PC-3 (cell line): ENCODE measurements at regions not wholly inside any gene's neighbourhood (a gene's known extent, or its start where the extent isn't known, plus 50 kb on each side); places are given as distances from the start of the nearest gene placed in this dataset.

Source experiments
- ATAC-seq: fragments of 200-7000 bp; cut with Tn5 transposase; 2 replicates; pipeline ENCODE4 v1.9.1; 2020; ENCODE audit warnings: mild to moderate bottlenecking, moderate library complexity
- BruUV-seq: library from RNA; stranded (reverse); fragments of 400-500 nt; replicated peaks from 2 replicates; lab custom pipeline; 2021; lab: Mats Ljungman, UMichigan
- CTCF ChIA-PET: fragments of 300-600 bp; sonication (Branson Sonifier 250); formaldehyde crosslinking; loops from one replicate; lab custom pipeline; 2022; ENCODE audit warnings: antibody characterized with exemption; lab: Charles Lee
- POLR2A ChIA-PET: fragments of 300-600 bp; sonication (Branson Sonifier 250); formaldehyde crosslinking; loops from one replicate; lab custom pipeline; 2022; ENCODE audit warnings: antibody characterized with exemption; ENCODE audit not compliant: unreplicated experiment; lab: Charles Lee
- DNase-seq: peaks from one replicate; pipeline ENCODE4 v3.0.0-alpha.2; 2015
- H2AFZ ChIP-seq: fragments of 300-600 bp; sonication (generic); 2 replicates; pipeline ENCODE4 v1.6.0; 2016; ENCODE audit warnings: antibody characterized with exemption, low read length
- H3F3A ChIP-seq: fragments of 300-600 bp; sonication (generic); one replicate; pipeline ENCODE4 v1.6.0; 2017; ENCODE audit warnings: antibody characterized with exemption, low read length, control low read depth, mild to moderate bottlenecking; ENCODE audit not compliant: unreplicated experiment
- H3K27ac ChIP-seq: fragments of 300-600 bp; sonication (generic); 2 replicates; pipeline ENCODE4 v1.5.1; 2016; ENCODE audit warnings: mild to moderate bottlenecking, low read length
- H3K27me3 ChIP-seq: fragments of 300-600 bp; sonication (generic); 2 replicates; pipeline ENCODE4 v1.6.1; 2016; ENCODE audit warnings: low read length, mixed read lengths
- H3K36me3 ChIP-seq: fragments of 300-600 bp; sonication (generic); 2 replicates; pipeline ENCODE4 v1.6.1; 2016; ENCODE audit warnings: low read depth, mixed run types, low read length, mixed read lengths
- H3K4me1 ChIP-seq: fragments of 300-600 bp; sonication (generic); 2 replicates; pipeline ENCODE4 v1.5.1; 2016; ENCODE audit warnings: low read length; ENCODE audit not compliant: insufficient read depth
- H3K4me2 ChIP-seq: fragments of 300-600 bp; sonication (generic); 2 replicates; pipeline ENCODE4 v1.6.0; 2016; ENCODE audit warnings: low read length
- H3K4me3 ChIP-seq: fragments of 300-600 bp; sonication (generic); 2 replicates; pipeline ENCODE4 v1.5.1; 2016; ENCODE audit warnings: mild to moderate bottlenecking, low read length, mixed read lengths
- H3K79me2 ChIP-seq: fragments of 300-600 bp; sonication (generic); 2 replicates; pipeline ENCODE4 v1.6.1; 2017; ENCODE audit warnings: low read length, mixed read lengths
- H3K9ac ChIP-seq: fragments of 300-600 bp; sonication (generic); 2 replicates; pipeline ENCODE4 v1.6.0; 2016; ENCODE audit warnings: mild to moderate bottlenecking, low read length
- H3K9me2 ChIP-seq: fragments of 300-600 bp; sonication (generic); replicated peaks from 2 replicates; pipeline ENCODE4 v1.6.1; 2016; ENCODE audit warnings: mixed run types, low read length, mixed read lengths
- H3K9me3 ChIP-seq: fragments of 300-600 bp; sonication (generic); 2 replicates; pipeline ENCODE4 v1.6.1; 2016; ENCODE audit warnings: low read length, mixed read lengths
- H4K20me1 ChIP-seq: fragments of 300-600 bp; sonication (generic); 2 replicates; pipeline ENCODE4 v1.6.1; 2016; ENCODE audit warnings: low read length, mixed read lengths
- EZH2 ChIP-seq: fragments of 300-600 bp; sonication (generic); IDR thresholded peaks from one replicate; pipeline ENCODE4 v1.6.1; 2017; ENCODE audit warnings: antibody characterized with exemption, mild to moderate bottlenecking, low read length; ENCODE audit not compliant: unreplicated experiment
- EZH2phosphoT487 ChIP-seq: fragments of 300-600 bp; sonication (generic); IDR thresholded peaks from 2 replicates; pipeline ENCODE4 v1.6.1; 2018; ENCODE audit warnings: mild to moderate bottlenecking, antibody characterized with exemption, low read length, borderline replicate concordance
- intact Hi-C: fragments of 100-400 bp; cut with micrococcal nuclease; formaldehyde crosslinking; loops from 2 replicates; pipeline ENCODE4 v1.9.0; 2023
- TF ChIP-seq, protein P1 (sequence below): fragments of 300-600 bp; sonication (generic); conservative IDR thresholded peaks from 2 replicates; pipeline ENCODE4 v1.5.1; 2017; ENCODE audit warnings: antibody characterized with exemption, low read depth, mild to moderate bottlenecking, low read length

DNA sequence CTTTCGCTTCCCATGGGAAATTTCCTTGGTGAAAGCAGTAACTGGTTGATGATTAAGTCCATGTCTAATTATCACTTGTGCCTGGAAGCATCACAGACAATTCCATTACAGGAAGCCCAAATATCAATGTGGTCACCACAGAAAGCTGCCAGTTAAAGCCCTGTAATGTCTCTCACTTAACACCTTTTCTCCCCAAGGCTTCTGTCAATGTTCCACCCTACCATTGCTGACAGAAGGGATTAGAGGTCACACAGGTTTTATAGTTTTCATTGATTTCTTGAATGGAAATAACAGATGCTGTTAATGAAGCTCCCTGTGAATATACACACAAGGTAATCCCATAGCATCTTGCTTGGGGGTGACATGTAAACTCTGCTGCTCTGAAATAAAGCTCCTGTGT, 279.2 kb downstream of the COX7C start:
- H3K4me2 ChIP-seq, result no peak overlapping the region
- no peaks in the 10 kb centered on the region for H3K79me2 ChIP-seq
- H3K9me2 ChIP-seq, result no peaks in the 10 kb centered on the region
- no peaks in the 10 kb centered on the region for H3K36me3 ChIP-seq
- ChIA-PET POLR2A (no interaction called here), CTCF (no interaction called here)
- H4K20me1 ChIP-seq, result no peaks in the 10 kb centered on the region
- H3K9me3 ChIP-seq, result 0 out of 2 replicates have a peak, but pooled peaks cover 4% of the 10 kb centered on the region
- H3K4me1 ChIP-seq, result no peaks in the 10 kb centered on the region; the same call in 1 of the 2 replicates
- BruUV-seq, result no TSS peak
- no peaks in the 10 kb centered on the region for H3F3A ChIP-seq
- no peak overlapping the region for H3K9ac ChIP-seq
- TF ChIP-seq, protein P1, sequence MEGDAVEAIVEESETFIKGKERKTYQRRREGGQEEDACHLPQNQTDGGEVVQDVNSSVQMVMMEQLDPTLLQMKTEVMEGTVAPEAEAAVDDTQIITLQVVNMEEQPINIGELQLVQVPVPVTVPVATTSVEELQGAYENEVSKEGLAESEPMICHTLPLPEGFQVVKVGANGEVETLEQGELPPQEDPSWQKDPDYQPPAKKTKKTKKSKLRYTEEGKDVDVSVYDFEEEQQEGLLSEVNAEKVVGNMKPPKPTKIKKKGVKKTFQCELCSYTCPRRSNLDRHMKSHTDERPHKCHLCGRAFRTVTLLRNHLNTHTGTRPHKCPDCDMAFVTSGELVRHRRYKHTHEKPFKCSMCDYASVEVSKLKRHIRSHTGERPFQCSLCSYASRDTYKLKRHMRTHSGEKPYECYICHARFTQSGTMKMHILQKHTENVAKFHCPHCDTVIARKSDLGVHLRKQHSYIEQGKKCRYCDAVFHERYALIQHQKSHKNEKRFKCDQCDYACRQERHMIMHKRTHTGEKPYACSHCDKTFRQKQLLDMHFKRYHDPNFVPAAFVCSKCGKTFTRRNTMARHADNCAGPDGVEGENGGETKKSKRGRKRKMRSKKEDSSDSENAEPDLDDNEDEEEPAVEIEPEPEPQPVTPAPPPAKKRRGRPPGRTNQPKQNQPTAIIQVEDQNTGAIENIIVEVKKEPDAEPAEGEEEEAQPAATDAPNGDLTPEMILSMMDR, result no peak
- TF ChIP-seq EZH2phosphoT487 (no peak), EZH2 (no peak)
- intact Hi-C loops, result no loop called here
- H2AFZ ChIP-seq, result no peak overlapping the region
- no peak overlapping the region for H3K27ac ChIP-seq
- ATAC-seq (no peak), DNase-seq (no peak)
- H3K27me3 ChIP-seq, result no peaks in the 10 kb centered on the region
- no peak overlapping the region for H3K4me3 ChIP-seq

DNA sequence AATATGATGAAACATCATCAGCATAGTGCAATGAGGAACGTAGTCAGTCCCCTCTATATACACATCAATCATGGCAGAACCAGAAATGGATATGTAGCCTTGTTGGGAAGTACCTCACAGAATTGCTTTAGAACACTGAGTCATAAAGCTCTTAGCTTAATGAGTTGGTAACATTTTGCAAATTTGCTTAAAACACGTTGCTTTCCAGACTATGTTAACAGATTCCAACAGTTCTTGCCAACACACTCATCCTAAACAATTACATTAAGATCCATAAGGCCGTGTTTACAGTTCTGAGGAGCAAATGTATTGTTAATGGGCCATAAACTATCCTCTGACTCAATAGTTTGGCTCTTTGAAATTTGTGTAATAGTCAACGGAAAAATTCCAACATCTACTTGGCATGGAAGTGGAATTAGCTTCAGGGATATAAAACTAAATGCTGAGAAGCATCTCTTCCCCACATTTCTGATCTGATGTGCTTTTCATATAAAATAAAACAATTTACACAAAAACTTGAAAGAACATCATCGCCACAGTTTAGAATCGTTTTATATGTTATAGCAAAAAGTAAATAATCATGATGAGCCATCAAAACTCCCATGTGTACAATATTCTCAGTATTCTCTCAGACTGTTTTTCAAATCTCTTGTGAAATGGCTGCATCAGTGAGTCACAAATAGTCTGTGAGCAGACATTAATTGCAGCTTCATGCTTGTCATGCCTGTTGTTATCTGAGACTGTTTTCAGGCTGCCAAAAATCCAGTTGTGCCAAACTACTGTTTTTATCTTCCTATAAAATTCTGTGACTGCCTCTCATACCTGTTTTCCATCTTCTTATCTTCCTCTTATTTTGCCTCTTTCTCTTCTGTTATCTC, 291.9 kb downstream of the COX7C start:
- no peaks in the 10 kb centered on the region for H3K9me2 ChIP-seq
- H2AFZ ChIP-seq, result peak overlapping the region; percentile 9; the same call in 1 of the 2 replicates
- ATAC-seq (peak; percentile 90), DNase-seq (peak; percentile 97)
- no TSS peak for BruUV-seq
- peak overlapping the region; percentile 73 for H3K4me2 ChIP-seq
- peak overlapping the region; percentile 40 for H3K9ac ChIP-seq
- peaks cover 17% of the 10 kb centered on the region for H3F3A ChIP-seq
- ChIA-PET CTCF (interaction anchor here (1.1 to 1.3 kb wide), 2 partner anchors 29 to 59 kb away, joined by 3 to 10 read pairs; no protein-coding TSS in a partner anchor), POLR2A (interaction anchor here (0.5 kb wide), 1 partner anchor 481 kb away, joined by 3 read pairs; no protein-coding TSS in a partner anchor)
- H3K27ac ChIP-seq, result peak overlapping the region; percentile 89
- no peaks in the 10 kb centered on the region for H3K36me3 ChIP-seq
- no peaks in the 10 kb centered on the region for H3K9me3 ChIP-seq
- peaks cover 39% of the 10 kb centered on the region for H3K4me1 ChIP-seq
- intact Hi-C loops, result loop anchor here (1.0 kb wide), 2 partner anchors 28 to 59 kb away; no protein-coding TSS in a partner anchor
- H3K79me2 ChIP-seq, result no peaks in the 10 kb centered on the region
- H4K20me1 ChIP-seq, result no peaks in the 10 kb centered on the region
- TF ChIP-seq, protein P1, result no peak
- TF ChIP-seq EZH2phosphoT487 (no peak), EZH2 (no peak)
- peak overlapping the region; percentile 44 for H3K4me3 ChIP-seq
- H3K27me3 ChIP-seq, result no peaks in the 10 kb centered on the region

DNA sequence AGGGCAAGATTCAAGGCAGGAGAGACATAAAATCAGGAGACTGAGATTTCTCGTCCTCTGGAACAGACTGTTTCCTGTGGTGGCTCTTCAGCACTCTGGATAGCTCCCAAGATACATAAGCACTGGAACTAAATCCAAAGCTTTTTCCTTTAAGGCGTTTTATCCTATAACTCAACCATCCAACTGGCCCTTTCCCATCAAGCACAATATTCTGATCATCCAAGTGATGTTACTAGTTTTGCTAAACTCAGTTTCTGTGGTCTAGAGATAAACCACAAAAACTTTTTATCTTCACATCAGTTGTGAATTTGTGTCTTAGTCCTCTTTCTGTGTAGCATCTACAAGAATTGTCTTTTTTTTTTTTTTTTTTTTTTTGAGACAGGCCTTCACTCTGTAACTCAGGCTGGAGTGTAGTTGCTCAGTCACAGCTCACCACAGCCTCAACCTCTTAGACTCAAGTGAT, 299.4 kb downstream of the COX7C start:
- BruUV-seq, result no TSS peak
- 0 out of 2 replicates have a peak, but pooled peaks cover 4% of the 10 kb centered on the region for H3K9me2 ChIP-seq
- CTCF ChIA-PET, result no interaction called here

More for the DNA sequence above, 299.4 kb downstream of the COX7C start:
- Histone ChIP-seq H3K9ac (no peak overlapping the region), H4K20me1 (no peaks in the 10 kb centered on the region), H3K9me3 (no peaks in the 10 kb centered on the region), H3K4me1 (no peaks in the 10 kb centered on the region), H3K27ac (no peak overlapping the region), H3K27me3 (no peaks in the 10 kb centered on the region), H3K4me3 (no peak overlapping the region), H3F3A (no peaks in the 10 kb centered on the region), H3K36me3 (no peaks in the 10 kb centered on the region), H3K4me2 (no peak overlapping the region), H3K79me2 (no peaks in the 10 kb centered on the region), H2AFZ (no peak overlapping the region)
- intact Hi-C loops, result no loop called here
- DNase-seq, result peak; percentile 70
- TF ChIP-seq, protein P1, result no peak
- no peak for TF ChIP-seq EZH2
- TF ChIP-seq EZH2phosphoT487, result no peak
- ATAC-seq, result peak; percentile 67
- POLR2A ChIA-PET, result interaction anchor here (0.8 kb wide), 1 partner anchor 348 kb away, joined by 20 read pairs; no protein-coding TSS in a partner anchor
